Activated B cell treated with CpG ODN at 0.5 μM for 24 hours (primary cell): ENCODE measurements at regions not wholly inside any gene's neighbourhood (a gene's known extent, or its start where the extent isn't known, plus 50 kb on each side); places are given as distances from the start of the nearest gene placed in this dataset.
"Not testable (repeated sequence)": the region's sequence is repeated elsewhere in the genome, so short reads cannot be mapped to it uniquely, and the experiment has no call there.

Experiments used
- ATAC-seq: fragments of 200-7000 bp; cut with Tn5 transposase; one replicate; pipeline ENCODE4 v1.10.0; 2021; ENCODE audit warnings: low read depth, mild to moderate bottlenecking, moderate library complexity
- CTCF ChIA-PET: fragments of 350-600 bp; sonication (Branson Sonifier 250); formaldehyde crosslinking; loops from one replicate; lab custom pipeline; 2021; ENCODE audit warnings: antibody characterized with exemption; lab: Charles Lee
- POLR2A ChIA-PET: fragments of 350-600 bp; sonication (Branson Sonifier 250); formaldehyde crosslinking; loops from one replicate; lab custom pipeline; 2021; ENCODE audit warnings: antibody characterized with exemption; lab: Charles Lee
- DNase-seq: peaks from one replicate; pipeline ENCODE4 v3.0.0; 2022
- H3K27ac Mint-ChIP-seq: one replicate; pipeline ENCODE4 v1.8.0; 2020; ENCODE audit warnings: mixed read lengths
- H3K27me3 Mint-ChIP-seq: one replicate; pipeline ENCODE4 v1.8.0; 2021; ENCODE audit warnings: mixed read lengths
- H3K36me3 Mint-ChIP-seq: one replicate; pipeline ENCODE4 v1.8.0; 2021; ENCODE audit warnings: low read depth, mixed read lengths
- H3K4me1 Mint-ChIP-seq: one replicate; pipeline ENCODE4 v1.8.0; 2021; ENCODE audit warnings: mixed read lengths
- H3K4me3 Mint-ChIP-seq: one replicate; pipeline ENCODE4 v1.8.0; 2020; ENCODE audit warnings: mild to moderate bottlenecking, mixed read lengths
- H3K9me3 Mint-ChIP-seq: one replicate; pipeline ENCODE4 v1.8.0; 2020; ENCODE audit warnings: mixed read lengths
- CTCF ChIP-seq: fragments of 200-600 bp; IDR thresholded peaks from one replicate; pipeline ENCODE4 v1.8.0; 2022; ENCODE audit warnings: antibody characterized with exemption, mild to moderate bottlenecking
- intact Hi-C: fragments of 100-400 bp; cut with micrococcal nuclease; formaldehyde crosslinking; loops from one replicate; pipeline ENCODE4 v1.15.1; 2024

DNA sequence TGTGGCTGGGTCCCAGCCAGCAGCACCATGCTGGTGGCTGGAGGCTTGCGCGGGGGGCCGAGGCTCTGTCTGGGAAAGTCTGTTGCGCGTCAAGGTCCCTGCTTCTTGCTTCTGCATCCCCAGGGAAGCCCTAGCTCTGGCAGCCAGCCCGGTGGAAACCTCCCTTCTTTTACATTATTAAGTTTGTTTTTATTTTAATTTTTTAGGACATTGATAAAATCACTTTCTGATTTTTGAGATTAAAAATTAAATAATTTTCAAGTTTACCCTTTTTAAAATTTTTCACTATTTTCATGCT is 81.6 kb downstream of the TRIM51G start:
- ATAC-seq, H3K4me3 Mint-ChIP-seq, DNase-seq, POLR2A ChIA-PET, intact Hi-C loops, H3K36me3 Mint-ChIP-seq, H3K4me1 Mint-ChIP-seq, H3K27me3 Mint-ChIP-seq, H3K27ac Mint-ChIP-seq, CTCF ChIA-PET, H3K9me3 Mint-ChIP-seq: not testable (repeated sequence)

GRCh38 chr11:48901381-48902152 is 82.1 kb downstream of the TRIM51G start:
- ATAC-seq, CTCF ChIA-PET, H3K4me1 Mint-ChIP-seq, H3K36me3 Mint-ChIP-seq, H3K9me3 Mint-ChIP-seq, H3K4me3 Mint-ChIP-seq, H3K27me3 Mint-ChIP-seq, H3K27ac Mint-ChIP-seq, POLR2A ChIA-PET, intact Hi-C loops: not testable (repeated sequence)
- DNase-seq: peak; percentile 8

DNA sequence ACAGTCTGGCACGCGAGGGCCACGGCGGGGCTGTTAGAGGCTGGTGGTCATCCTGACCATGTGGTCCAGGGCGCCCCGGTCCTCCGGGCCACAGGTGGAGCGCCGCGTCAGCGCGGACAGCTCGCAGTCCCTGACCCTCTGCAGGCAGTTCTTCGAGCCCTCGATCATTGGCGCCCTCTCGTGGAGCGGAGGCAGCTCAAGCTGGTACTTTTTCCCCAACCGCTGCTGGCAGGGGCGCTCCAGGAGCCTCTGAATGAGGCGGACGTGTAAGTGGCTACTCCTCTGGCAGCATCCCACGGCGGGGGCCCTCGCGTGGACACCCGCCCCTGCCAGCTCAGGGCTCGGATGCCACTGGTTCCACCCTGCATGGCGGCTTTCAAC is 82.9 kb downstream of the TRIM51G start:
- H3K4me3 Mint-ChIP-seq, H3K27ac Mint-ChIP-seq, ATAC-seq, CTCF ChIA-PET, DNase-seq, POLR2A ChIA-PET, intact Hi-C loops, H3K27me3 Mint-ChIP-seq, H3K36me3 Mint-ChIP-seq, H3K4me1 Mint-ChIP-seq, H3K9me3 Mint-ChIP-seq: not testable (repeated sequence)

DNA sequence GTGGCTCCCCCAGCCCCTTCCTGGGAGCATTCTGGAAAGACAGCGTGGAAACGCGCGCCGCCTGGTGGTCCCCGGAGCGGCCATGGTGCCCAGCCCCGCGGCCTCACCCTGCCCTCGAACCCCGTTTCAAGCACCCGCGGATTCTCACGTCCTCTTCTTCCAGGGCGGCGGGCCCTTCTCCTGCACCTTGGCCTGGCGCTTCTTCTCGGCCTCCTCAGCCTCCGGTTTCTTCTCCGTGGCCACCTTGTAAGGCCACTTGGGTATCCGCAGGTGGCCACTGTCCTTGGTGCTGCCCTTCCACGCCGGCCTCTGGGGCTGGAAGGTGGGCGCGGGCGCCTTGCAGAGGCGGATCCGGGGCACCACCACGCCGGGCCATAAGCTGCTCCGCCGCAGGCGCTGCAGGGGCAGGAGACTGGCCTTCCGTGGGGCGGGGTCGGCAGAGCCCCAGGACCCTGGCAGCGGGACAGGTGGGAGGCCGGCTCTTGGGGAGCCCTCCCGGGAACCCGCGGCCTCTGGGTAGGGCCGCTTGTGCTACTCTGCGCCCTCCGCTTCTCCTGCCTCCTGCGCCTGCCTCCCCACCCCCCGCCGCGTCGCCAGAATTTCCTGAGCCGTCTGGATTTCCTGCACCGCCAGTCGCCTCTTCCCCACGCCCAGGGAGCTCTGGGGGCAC is 83.4 kb downstream of the TRIM51G start:
- Mint-ChIP-seq H3K36me3 (no peaks in the 10 kb centered on the region), H3K4me1 (no peaks in the 10 kb centered on the region), H3K27ac (no peak overlapping the region), H3K9me3 (no peaks in the 10 kb centered on the region), H3K4me3 (no peak overlapping the region), H3K27me3 (no peaks in the 10 kb centered on the region)
- ATAC-seq: no peak
- DNase-seq: peak; percentile 6
- ChIA-PET POLR2A (no interaction called here), CTCF (no interaction called here)
- no peak for TF ChIP-seq CTCF
- intact Hi-C loops: no loop called here

GRCh38 chr11:48880021-48880441 is 103.7 kb downstream of the TRIM51G start:
- peaks cover 5% of the 10 kb centered on the region for H3K9me3 Mint-ChIP-seq
- H3K4me3 Mint-ChIP-seq: no peak overlapping the region
- ATAC-seq (no peak), DNase-seq (no peak)
- ChIA-PET CTCF (no interaction called here), POLR2A (no interaction called here)
- no peaks in the 10 kb centered on the region for H3K4me1 Mint-ChIP-seq
- H3K27ac Mint-ChIP-seq: no peak overlapping the region
- H3K36me3 Mint-ChIP-seq: no peaks in the 10 kb centered on the region
- H3K27me3 Mint-ChIP-seq: no peaks in the 10 kb centered on the region
- no peak for TF ChIP-seq CTCF
- intact Hi-C loops: no loop called here

- Mint-ChIP-seq H3K27me3 (no peaks in the 10 kb centered on the region), H3K27ac (no peak overlapping the region), H3K36me3 (no peaks in the 10 kb centered on the region), H3K4me3 (no peak overlapping the region), H3K9me3 (peaks cover 5% of the 10 kb centered on the region), H3K4me1 (no peaks in the 10 kb centered on the region)
- ATAC-seq (no peak), DNase-seq (no peak)
- CTCF ChIA-PET: no interaction called here
- TF ChIP-seq CTCF: no peak
- intact Hi-C loops: no loop called here
- POLR2A ChIA-PET: no interaction called here
These were observed 104.4 kb downstream of the TRIM51G start for GRCh38 chr11:48879256-48879655.
